ENCODE measurements at regions not wholly inside any gene's neighbourhood (a gene's known extent, or its start where the extent isn't known, plus 50 kb on each side); places are given as distances from the start of the nearest gene placed in this dataset.

DNA sequence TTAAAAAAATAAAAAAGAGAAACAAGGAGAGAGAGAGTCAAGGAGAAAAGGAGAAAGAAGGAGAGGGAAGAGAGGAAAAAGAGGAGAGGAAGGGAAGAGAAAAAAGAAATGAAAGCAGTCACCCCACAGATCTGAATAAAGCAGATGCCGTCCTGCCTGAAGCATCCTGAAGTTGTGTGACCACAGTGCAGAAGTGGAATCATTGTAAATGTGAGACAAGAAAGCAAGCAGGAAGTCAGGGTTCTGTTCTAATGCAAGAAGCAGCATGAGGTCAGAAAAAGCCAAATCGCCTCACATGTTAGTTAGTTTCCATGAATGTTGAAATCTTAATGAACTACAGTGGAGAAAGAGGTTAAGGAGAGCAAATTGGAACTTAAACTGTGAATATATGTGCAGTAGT is 692.5 kb downstream of the CENPC start:
- Histone ChIP-seq H2AFZ (ENCODE audit: low read depth) (no peak overlapping the region), H3F3A (replicated peaks; ENCODE audit: insufficient read depth) (no peaks in the 10 kb centered on the region), H3K9me2 (no peaks in the 10 kb centered on the region), H3K9ac (no peak overlapping the region), H3K4me2 (no peak overlapping the region), H3K27me3 (ENCODE audit: insufficient read depth) (no peaks in the 10 kb centered on the region), H3K4me1 (ENCODE audit: control insufficient read depth in 1 of 2, insufficient read depth in 2 of 2, low read depth in 1 of 2, low read length in 1 of 2) (no peaks in the 10 kb centered on the region), H3K79me2 (ENCODE audit: insufficient read depth) (no peaks in the 10 kb centered on the region), H4K20me1 (ENCODE audit: insufficient read depth) (no peaks in the 10 kb centered on the region), H3K9me3 (no peaks in the 10 kb centered on the region), H3K4me3 (ENCODE audit: low read depth in 2 of 2, low read length in 1 of 2) (no peak overlapping the region), H3K27ac (ENCODE audit: low read depth in 2 of 2, low read length in 1 of 2) (no peak overlapping the region), H3K36me3 (replicated peaks in 1 of 2; ENCODE audit: control insufficient read depth in 1 of 2, insufficient read depth in 2 of 2, low read length in 1 of 2) (no peaks in the 10 kb centered on the region)
- WGBS (ENCODE audit: low lambda C conversion rate), result 11% methylated on average over 2 of the region's 2 CpGs
- TF ChIP-seq, protein P1, sequence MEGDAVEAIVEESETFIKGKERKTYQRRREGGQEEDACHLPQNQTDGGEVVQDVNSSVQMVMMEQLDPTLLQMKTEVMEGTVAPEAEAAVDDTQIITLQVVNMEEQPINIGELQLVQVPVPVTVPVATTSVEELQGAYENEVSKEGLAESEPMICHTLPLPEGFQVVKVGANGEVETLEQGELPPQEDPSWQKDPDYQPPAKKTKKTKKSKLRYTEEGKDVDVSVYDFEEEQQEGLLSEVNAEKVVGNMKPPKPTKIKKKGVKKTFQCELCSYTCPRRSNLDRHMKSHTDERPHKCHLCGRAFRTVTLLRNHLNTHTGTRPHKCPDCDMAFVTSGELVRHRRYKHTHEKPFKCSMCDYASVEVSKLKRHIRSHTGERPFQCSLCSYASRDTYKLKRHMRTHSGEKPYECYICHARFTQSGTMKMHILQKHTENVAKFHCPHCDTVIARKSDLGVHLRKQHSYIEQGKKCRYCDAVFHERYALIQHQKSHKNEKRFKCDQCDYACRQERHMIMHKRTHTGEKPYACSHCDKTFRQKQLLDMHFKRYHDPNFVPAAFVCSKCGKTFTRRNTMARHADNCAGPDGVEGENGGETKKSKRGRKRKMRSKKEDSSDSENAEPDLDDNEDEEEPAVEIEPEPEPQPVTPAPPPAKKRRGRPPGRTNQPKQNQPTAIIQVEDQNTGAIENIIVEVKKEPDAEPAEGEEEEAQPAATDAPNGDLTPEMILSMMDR (IDR thresholded peaks at IDR 0.05), result no peak
- TF ChIP-seq GABPA (IDR thresholded peaks at IDR 0.05; ENCODE audit: low read depth) (no peak), POLR2AphosphoS5 (IDR thresholded peaks at IDR 0.05; ENCODE audit: low read depth, low read length) (no peak), SIN3A (IDR thresholded peaks at IDR 0.05; ENCODE audit: borderline replicate concordance, low read depth, low read length) (no peak)
- TF ChIP-seq, protein P2, sequence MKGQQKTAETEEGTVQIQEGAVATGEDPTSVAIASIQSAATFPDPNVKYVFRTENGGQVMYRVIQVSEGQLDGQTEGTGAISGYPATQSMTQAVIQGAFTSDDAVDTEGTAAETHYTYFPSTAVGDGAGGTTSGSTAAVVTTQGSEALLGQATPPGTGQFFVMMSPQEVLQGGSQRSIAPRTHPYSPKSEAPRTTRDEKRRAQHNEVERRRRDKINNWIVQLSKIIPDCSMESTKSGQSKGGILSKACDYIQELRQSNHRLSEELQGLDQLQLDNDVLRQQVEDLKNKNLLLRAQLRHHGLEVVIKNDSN (IDR thresholded peaks at IDR 0.05; ENCODE audit: borderline replicate concordance, low read depth), result no peak
- no peak for DNase-seq
- ChIA-PET CTCF (no interaction called here), POLR2A (no interaction called here)

DNA sequence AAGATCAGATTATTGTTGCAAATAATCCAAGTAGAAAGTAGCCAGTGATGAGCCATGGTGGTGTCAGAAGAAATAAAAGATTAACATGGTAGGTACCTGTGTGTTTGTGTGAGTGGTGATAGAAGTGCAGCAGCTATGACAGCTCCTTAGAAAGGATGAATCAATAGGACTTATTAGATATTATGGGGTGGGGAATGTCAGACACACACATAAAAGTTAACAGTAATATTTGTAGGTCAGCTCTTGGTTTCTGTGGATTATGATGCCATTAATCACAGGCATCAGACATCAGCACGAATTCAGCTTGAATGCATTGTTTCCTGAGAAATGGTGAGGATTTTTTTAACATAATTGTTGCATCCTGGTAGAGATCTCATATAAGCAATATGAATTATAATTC is 695.7 kb downstream of the CENPC start:
- no peaks in the 10 kb centered on the region for H3K36me3 ChIP-seq (replicated peaks in 1 of 2; ENCODE audit: control insufficient read depth in 1 of 2, insufficient read depth in 2 of 2, low read length in 1 of 2)
- no peak overlapping the region for H3K4me2 ChIP-seq
- POLR2A ChIA-PET, result no interaction called here
- no peaks in the 10 kb centered on the region for H4K20me1 ChIP-seq (ENCODE audit: insufficient read depth)
- no peak overlapping the region for H3K4me3 ChIP-seq (ENCODE audit: low read depth in 2 of 2, low read length in 1 of 2)
- CTCF ChIA-PET, result no interaction called here
- H3K9me3 ChIP-seq, result no peaks in the 10 kb centered on the region
- no peaks in the 10 kb centered on the region for H3F3A ChIP-seq (replicated peaks; ENCODE audit: insufficient read depth)
- H3K79me2 ChIP-seq (ENCODE audit: insufficient read depth), result no peaks in the 10 kb centered on the region
- no peak overlapping the region for H3K9ac ChIP-seq
- no peak overlapping the region for H3K27ac ChIP-seq (ENCODE audit: low read depth in 2 of 2, low read length in 1 of 2)
- no peaks in the 10 kb centered on the region for H3K9me2 ChIP-seq
- TF ChIP-seq GATA2 (CRISPR knock-in tag; IDR thresholded peaks at IDR 0.05) (no peak), MXI1 (IDR thresholded peaks at IDR 0.05; ENCODE audit: low read depth, low read length) (no peak), CHD2 (IDR thresholded peaks at IDR 0.05; ENCODE audit: low read length, partially characterized antibody) (no peak), RAD21 (IDR thresholded peaks at IDR 0.05; ENCODE audit: low read length) (no peak)
- no peak for DNase-seq
- no peaks in the 10 kb centered on the region for H3K27me3 ChIP-seq (ENCODE audit: insufficient read depth)
- H2AFZ ChIP-seq (ENCODE audit: low read depth), result no peak overlapping the region
- 10% methylated on average over 1 of the region's 1 CpG for WGBS (ENCODE audit: low lambda C conversion rate)
- no peaks in the 10 kb centered on the region for H3K4me1 ChIP-seq (ENCODE audit: control insufficient read depth in 1 of 2, insufficient read depth in 2 of 2, low read depth in 1 of 2, low read length in 1 of 2)

DNA sequence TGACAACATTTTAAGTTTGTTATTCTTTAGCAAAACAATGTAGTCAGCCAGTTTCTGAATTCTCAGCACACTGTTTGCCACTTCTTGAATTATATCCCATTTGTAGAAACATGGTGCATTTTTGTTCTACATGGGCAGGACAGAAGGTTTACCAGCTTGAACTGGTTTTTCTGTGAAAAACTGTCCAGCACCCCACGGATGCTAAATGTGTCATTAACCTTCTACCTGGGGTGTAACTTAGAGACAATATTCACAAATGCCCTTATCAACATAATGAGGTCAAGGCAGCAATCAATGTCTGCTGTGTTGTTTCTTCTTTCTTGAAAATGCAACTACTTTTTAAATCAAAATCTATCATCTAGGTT is 702.6 kb downstream of the CENPC start:
- TF ChIP-seq, protein P3, sequence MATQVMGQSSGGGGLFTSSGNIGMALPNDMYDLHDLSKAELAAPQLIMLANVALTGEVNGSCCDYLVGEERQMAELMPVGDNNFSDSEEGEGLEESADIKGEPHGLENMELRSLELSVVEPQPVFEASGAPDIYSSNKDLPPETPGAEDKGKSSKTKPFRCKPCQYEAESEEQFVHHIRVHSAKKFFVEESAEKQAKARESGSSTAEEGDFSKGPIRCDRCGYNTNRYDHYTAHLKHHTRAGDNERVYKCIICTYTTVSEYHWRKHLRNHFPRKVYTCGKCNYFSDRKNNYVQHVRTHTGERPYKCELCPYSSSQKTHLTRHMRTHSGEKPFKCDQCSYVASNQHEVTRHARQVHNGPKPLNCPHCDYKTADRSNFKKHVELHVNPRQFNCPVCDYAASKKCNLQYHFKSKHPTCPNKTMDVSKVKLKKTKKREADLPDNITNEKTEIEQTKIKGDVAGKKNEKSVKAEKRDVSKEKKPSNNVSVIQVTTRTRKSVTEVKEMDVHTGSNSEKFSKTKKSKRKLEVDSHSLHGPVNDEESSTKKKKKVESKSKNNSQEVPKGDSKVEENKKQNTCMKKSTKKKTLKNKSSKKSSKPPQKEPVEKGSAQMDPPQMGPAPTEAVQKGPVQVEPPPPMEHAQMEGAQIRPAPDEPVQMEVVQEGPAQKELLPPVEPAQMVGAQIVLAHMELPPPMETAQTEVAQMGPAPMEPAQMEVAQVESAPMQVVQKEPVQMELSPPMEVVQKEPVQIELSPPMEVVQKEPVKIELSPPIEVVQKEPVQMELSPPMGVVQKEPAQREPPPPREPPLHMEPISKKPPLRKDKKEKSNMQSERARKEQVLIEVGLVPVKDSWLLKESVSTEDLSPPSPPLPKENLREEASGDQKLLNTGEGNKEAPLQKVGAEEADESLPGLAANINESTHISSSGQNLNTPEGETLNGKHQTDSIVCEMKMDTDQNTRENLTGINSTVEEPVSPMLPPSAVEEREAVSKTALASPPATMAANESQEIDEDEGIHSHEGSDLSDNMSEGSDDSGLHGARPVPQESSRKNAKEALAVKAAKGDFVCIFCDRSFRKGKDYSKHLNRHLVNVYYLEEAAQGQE (IDR thresholded peaks at IDR 0.05; ENCODE audit: low read depth, low read length), result no peak
- TF ChIP-seq RXRA (IDR thresholded peaks at IDR 0.05; ENCODE audit: borderline replicate concordance, low read depth), result no peak
- TF ChIP-seq FOXM1 (IDR thresholded peaks at IDR 0.05; ENCODE audit: low read depth), result no peak
- TF ChIP-seq GATA2 (CRISPR knock-in tag; IDR thresholded peaks at IDR 0.05), result no peak
- TF ChIP-seq CHD2 (IDR thresholded peaks at IDR 0.05; ENCODE audit: low read length, partially characterized antibody), result no peak
- H3K9ac ChIP-seq, result no peak overlapping the region
- no peaks in the 10 kb centered on the region for H3K79me2 ChIP-seq (ENCODE audit: insufficient read depth)
- H3K27me3 ChIP-seq (ENCODE audit: insufficient read depth), result no peaks in the 10 kb centered on the region
- H2AFZ ChIP-seq (ENCODE audit: low read depth), result no peak overlapping the region
- H3K9me3 ChIP-seq, result no peaks in the 10 kb centered on the region
- H3K4me2 ChIP-seq, result no peak overlapping the region
- ChIA-PET CTCF (interaction anchor here (1.0 kb wide), 1 partner anchor 11 kb away, joined by 3 read pairs; no protein-coding TSS in a partner anchor), POLR2A (no interaction called here)
- no peaks in the 10 kb centered on the region for H3F3A ChIP-seq (replicated peaks; ENCODE audit: insufficient read depth)
- no peaks in the 10 kb centered on the region for H3K36me3 ChIP-seq (replicated peaks in 1 of 2; ENCODE audit: control insufficient read depth in 1 of 2, insufficient read depth in 2 of 2, low read length in 1 of 2)
- H3K4me3 ChIP-seq (ENCODE audit: low read depth in 2 of 2, low read length in 1 of 2), result no peak overlapping the region
- no peaks in the 10 kb centered on the region for H3K9me2 ChIP-seq
- no peak overlapping the region for H3K27ac ChIP-seq (ENCODE audit: low read depth in 2 of 2, low read length in 1 of 2)
- whole genome bisulfite sequencing (ENCODE audit: low lambda C conversion rate), result 0% methylated on average over 1 of the region's 1 CpG
- DNase-seq, result no peak
- H3K4me1 ChIP-seq (ENCODE audit: control insufficient read depth in 1 of 2, insufficient read depth in 2 of 2, low read depth in 1 of 2, low read length in 1 of 2), result no peaks in the 10 kb centered on the region
- no peaks in the 10 kb centered on the region for H4K20me1 ChIP-seq (ENCODE audit: insufficient read depth)

All from SK-N-SH (cell line).